ENCODE measurements at regions not wholly inside any gene's neighbourhood (a gene's known extent, or its start where the extent isn't known, plus 50 kb on each side); places are given as distances from the start of the nearest gene placed in this dataset.
"Not testable (repeated sequence)": the region's sequence is repeated elsewhere in the genome, so short reads cannot be mapped to it uniquely, and the experiment has no call there.

GRCh38 chr5:101678481-101679193 is 617.4 kb downstream of the SLCO4C1 start:
- Mint-ChIP-seq H3K4me1 (no peaks in the 10 kb centered on the region), H3K4me3 (no peak overlapping the region), H3K27ac (no peak overlapping the region), H3K27me3 (no peaks in the 10 kb centered on the region), H3K9me3 (no peaks in the 10 kb centered on the region), H3K36me3 (no peaks in the 10 kb centered on the region)

DNA sequence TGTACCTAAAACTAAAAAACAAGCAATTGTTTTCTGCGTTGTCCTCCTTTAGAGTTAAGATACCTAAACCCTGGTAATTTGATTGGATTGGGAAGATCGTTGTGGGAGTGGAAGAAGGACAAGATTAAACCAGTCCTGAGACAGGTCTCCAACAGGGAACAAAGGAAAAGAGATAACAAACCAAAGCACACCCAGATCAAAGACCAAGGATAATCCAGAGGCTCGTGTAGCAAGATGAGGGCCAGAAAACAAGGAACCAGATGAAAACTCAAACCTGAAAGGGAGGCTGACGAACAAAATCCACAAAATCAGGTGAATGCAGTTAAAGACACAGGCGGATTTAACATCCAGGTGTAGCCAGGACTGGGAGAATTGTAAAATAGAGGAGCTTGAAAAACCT is 618.1 kb downstream of the SLCO4C1 start:
- no peaks in the 10 kb centered on the region for H3K36me3 Mint-ChIP-seq
- H3K27ac Mint-ChIP-seq: no peak overlapping the region
- H3K4me1 Mint-ChIP-seq: no peaks in the 10 kb centered on the region
- no peaks in the 10 kb centered on the region for H3K27me3 Mint-ChIP-seq
- no peaks in the 10 kb centered on the region for H3K9me3 Mint-ChIP-seq
- H3K4me3 Mint-ChIP-seq: no peak overlapping the region

DNA sequence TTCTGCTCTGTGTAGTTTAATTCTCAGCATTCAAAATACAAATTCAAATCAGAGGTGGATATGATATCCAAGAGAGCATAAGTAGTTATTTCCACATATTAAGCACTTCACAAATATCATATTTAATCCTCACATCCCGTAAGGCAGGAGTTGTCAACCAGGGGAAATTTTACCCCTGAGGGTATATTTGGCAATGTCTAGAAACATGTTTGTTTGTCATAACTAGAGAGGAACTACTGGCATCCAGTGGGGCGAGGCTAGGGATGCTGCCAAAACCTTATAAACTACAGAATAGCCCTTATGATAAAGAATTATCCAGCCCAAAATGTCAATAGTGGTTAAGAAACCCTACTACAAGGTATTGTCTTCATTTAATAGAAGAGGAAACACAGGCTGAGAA is 619.4 kb downstream of the SLCO4C1 start:
- no peaks in the 10 kb centered on the region for H3K27me3 Mint-ChIP-seq
- H3K4me3 Mint-ChIP-seq: no peak overlapping the region
- H3K36me3 Mint-ChIP-seq: no peaks in the 10 kb centered on the region
- H3K9me3 Mint-ChIP-seq: no peaks in the 10 kb centered on the region
- H3K27ac Mint-ChIP-seq: no peak overlapping the region
- no peaks in the 10 kb centered on the region for H3K4me1 Mint-ChIP-seq

DNA sequence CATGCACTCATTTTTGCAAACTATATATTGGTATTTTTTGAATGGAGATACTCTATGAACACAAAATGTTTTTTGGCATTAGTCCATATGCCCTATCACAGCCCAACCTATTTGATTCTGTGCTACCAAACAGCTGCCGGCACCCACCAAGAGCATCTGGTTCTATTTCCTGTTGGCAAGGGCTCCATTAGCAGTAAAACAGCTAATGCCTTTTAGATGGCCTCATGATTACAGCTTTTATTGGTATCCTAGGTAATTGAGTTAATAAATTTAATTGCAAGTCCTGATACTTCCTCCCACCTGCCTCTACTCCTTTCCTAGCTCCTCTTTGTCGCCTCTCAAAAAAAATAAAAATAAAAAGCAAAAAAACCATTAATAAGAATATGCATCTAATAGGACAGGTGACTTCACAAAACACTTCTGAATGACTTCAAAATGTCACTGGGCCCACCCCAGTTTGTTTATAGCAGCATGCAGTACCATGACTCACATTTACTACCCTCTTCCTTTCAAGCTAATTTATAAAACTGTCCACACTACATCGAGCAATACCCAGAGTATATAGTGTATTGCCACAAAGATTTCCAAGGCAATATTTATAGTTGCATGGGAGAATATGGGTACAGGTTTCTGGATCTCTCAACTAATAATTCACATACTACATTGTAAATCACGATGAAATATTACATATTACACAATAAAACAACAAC is 620.4 kb downstream of the SLCO4C1 start:
- Mint-ChIP-seq H3K36me3 (no peaks in the 10 kb centered on the region), H3K27me3 (no peaks in the 10 kb centered on the region), H3K4me1 (no peaks in the 10 kb centered on the region), H3K4me3 (no peak overlapping the region), H3K9me3 (no peaks in the 10 kb centered on the region), H3K27ac (no peak overlapping the region)

DNA sequence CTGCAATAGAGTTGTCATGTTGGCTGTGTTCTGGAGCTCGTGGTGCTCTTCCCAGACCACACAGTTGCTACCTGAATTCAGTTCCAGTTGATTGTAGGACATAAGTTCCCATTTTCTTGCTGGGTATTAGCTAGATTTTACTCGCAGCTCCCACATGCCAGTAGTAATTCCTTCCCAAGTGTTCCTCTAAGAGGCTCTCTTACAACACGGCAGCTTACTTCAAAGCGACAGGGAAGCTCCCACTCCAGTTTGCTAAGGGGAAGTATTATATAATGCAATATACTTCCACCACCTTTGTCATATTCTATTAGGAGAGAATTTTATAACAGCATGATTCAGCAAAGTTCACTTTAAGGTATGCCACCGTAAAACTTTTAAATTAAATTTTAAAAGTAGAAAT is 623.0 kb downstream of the SLCO4C1 start:
- Mint-ChIP-seq H3K9me3 (no peaks in the 10 kb centered on the region), H3K27me3 (no peaks in the 10 kb centered on the region), H3K36me3 (no peaks in the 10 kb centered on the region), H3K4me3 (no peak overlapping the region), H3K4me1 (no peaks in the 10 kb centered on the region), H3K27ac (no peak overlapping the region)

GRCh38 chr5:101664071-101664791 is 631.9 kb downstream of the SLCO4C1 start:
- no peaks in the 10 kb centered on the region for H3K9me3 Mint-ChIP-seq
- no peaks in the 10 kb centered on the region for H3K4me1 Mint-ChIP-seq
- H3K27ac Mint-ChIP-seq: no peak overlapping the region
- H3K27me3 Mint-ChIP-seq: no peaks in the 10 kb centered on the region
- H3K36me3 Mint-ChIP-seq: no peaks in the 10 kb centered on the region
- H3K4me3 Mint-ChIP-seq: no peak overlapping the region

DNA sequence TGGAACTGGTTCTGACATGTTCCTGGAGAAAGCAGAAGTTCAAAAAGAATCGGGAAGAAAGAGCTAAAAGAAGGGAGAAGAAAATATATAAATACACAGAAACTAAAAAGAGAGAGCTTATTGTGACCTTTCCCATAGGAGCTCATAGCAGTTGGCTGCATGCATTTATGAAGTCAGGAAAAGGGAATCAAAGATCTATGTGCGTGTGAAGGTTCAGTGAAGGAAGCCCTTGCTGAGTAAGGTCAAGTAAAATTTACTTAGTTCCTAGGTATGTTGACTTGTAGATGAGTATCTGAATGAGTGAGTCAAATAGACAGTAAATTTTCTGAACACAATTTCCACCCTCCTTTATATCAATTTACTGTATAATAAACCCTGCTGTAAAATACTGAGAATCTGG is 632.5 kb downstream of the SLCO4C1 start:
- Mint-ChIP-seq H3K27me3 (no peaks in the 10 kb centered on the region), H3K4me1 (no peaks in the 10 kb centered on the region), H3K4me3 (no peak overlapping the region), H3K27ac (no peak overlapping the region), H3K9me3 (no peaks in the 10 kb centered on the region), H3K36me3 (no peaks in the 10 kb centered on the region)

DNA sequence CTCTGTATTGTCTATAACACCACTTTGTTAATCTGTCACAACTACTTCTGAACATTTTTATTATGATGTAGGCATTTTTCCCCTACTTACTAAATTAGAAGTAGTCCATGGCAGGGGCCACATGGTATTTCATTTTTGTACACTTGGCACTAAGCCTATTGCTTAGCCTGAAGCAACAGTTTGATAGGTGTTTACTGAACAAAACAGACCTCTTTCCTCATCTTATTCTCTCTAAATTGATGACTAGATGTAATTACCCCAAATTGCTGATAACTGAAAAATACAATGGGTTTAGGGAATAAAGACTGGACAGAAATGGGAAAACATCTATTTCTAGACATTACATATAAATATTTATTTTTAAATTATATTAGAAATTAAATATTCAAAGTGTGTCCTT is 633.8 kb downstream of the SLCO4C1 start:
- Mint-ChIP-seq H3K4me1 (no peaks in the 10 kb centered on the region), H3K4me3 (no peak overlapping the region), H3K27me3 (no peaks in the 10 kb centered on the region), H3K27ac (no peak overlapping the region), H3K36me3 (no peaks in the 10 kb centered on the region), H3K9me3 (no peaks in the 10 kb centered on the region)

- H3K36me3 Mint-ChIP-seq: no peaks in the 10 kb centered on the region
- H3K9me3 Mint-ChIP-seq: no peaks in the 10 kb centered on the region
- H3K4me3 Mint-ChIP-seq: no peak overlapping the region
Measured at GRCh38 chr5:101658433-101658832, 637.7 kb downstream of the SLCO4C1 start.

GRCh38 chr5:101653996-101654395 is 642.1 kb downstream of the SLCO4C1 start:
- Mint-ChIP-seq H3K9me3 (no peaks in the 10 kb centered on the region), H3K27me3 (no peaks in the 10 kb centered on the region), H3K27ac (no peak overlapping the region)

More at GRCh38 chr5:101658433-101658832, 637.7 kb downstream of the SLCO4C1 start:
- no peak overlapping the region for H3K27ac Mint-ChIP-seq
- no peaks in the 10 kb centered on the region for H3K27me3 Mint-ChIP-seq
- no peaks in the 10 kb centered on the region for H3K4me1 Mint-ChIP-seq

GRCh38 chr5:101647861-101648260 is 648.2 kb downstream of the SLCO4C1 start:
- Mint-ChIP-seq H3K27me3 (no peaks in the 10 kb centered on the region), H3K9me3 (no peaks in the 10 kb centered on the region), H3K4me3 (no peak overlapping the region), H3K36me3 (no peaks in the 10 kb centered on the region), H3K27ac (no peak overlapping the region), H3K4me1 (no peaks in the 10 kb centered on the region)

More at GRCh38 chr5:101653996-101654395, 642.1 kb downstream of the SLCO4C1 start:
- Mint-ChIP-seq H3K36me3 (no peaks in the 10 kb centered on the region), H3K4me1 (no peaks in the 10 kb centered on the region), H3K4me3 (no peak overlapping the region)

DNA sequence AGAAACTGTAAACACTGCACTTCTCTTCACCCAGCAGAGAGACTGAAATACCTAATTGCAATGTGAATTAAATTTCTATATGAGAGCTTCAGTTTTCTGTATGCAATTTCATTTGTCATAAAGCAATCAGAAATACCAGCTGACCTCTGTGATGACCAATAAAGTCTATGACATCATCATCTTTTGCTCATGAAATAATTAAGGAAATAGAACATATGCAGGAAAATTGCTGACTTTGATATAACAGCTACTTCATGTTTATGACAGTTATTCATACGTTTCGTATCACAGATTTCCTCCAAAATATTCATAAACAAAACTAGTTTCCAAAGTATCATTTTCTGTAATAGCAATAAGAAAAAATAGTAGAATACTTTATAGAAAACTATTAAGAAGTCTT is 652.3 kb downstream of the SLCO4C1 start:
- Mint-ChIP-seq H3K27me3 (no peaks in the 10 kb centered on the region), H3K27ac (no peak overlapping the region), H3K4me1 (no peaks in the 10 kb centered on the region), H3K9me3 (no peaks in the 10 kb centered on the region), H3K4me3 (no peak overlapping the region), H3K36me3 (no peaks in the 10 kb centered on the region)

DNA sequence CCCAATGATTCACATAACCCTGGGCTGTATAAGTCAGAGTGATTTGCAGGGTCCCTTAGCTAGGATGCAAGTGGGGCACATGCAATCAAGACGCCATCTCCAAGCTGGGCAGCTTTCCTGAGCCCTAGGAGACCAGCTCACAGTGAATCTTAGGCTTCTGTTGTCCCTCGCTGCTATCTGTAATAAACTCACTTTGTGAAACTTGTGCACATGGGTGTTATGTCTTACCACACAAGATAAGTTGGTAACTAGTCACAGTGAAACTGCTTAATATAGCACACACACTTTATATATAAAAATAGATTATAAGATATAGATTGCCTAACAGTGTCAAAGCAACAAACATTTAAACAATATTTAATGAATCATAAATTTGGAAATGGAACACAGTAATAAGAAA is 658.5 kb downstream of the SLCO4C1 start:
- Mint-ChIP-seq H3K4me1 (no peaks in the 10 kb centered on the region), H3K27ac (no peak overlapping the region)

GRCh38 chr5:101627770-101628169 is 668.3 kb downstream of the SLCO4C1 start:
- H3K9me3 Mint-ChIP-seq, H3K36me3 Mint-ChIP-seq, H3K4me3 Mint-ChIP-seq, H3K4me1 Mint-ChIP-seq, H3K27me3 Mint-ChIP-seq, H3K27ac Mint-ChIP-seq: not testable (repeated sequence)

More for the DNA sequence above, 658.5 kb downstream of the SLCO4C1 start:
- H3K9me3 Mint-ChIP-seq: peaks cover 4% of the 10 kb centered on the region
- H3K27me3 Mint-ChIP-seq: no peaks in the 10 kb centered on the region
- H3K36me3 Mint-ChIP-seq: no peaks in the 10 kb centered on the region
- no peak overlapping the region for H3K4me3 Mint-ChIP-seq

- no peaks in the 10 kb centered on the region for H3K27me3 Mint-ChIP-seq
- no peaks in the 10 kb centered on the region for H3K36me3 Mint-ChIP-seq
- no peaks in the 10 kb centered on the region for H3K4me1 Mint-ChIP-seq
- no peak overlapping the region for H3K4me3 Mint-ChIP-seq
- H3K27ac Mint-ChIP-seq: no peak overlapping the region
- H3K9me3 Mint-ChIP-seq: no peaks in the 10 kb centered on the region
Measured at GRCh38 chr5:101626572-101626971, 669.5 kb downstream of the SLCO4C1 start.

GRCh38 chr5:101611039-101611438 is 685.0 kb downstream of the SLCO4C1 start:
- Mint-ChIP-seq H3K4me3 (no peak overlapping the region), H3K27me3 (no peaks in the 10 kb centered on the region), H3K27ac (no peak overlapping the region), H3K36me3 (no peaks in the 10 kb centered on the region), H3K9me3 (no peaks in the 10 kb centered on the region), H3K4me1 (no peaks in the 10 kb centered on the region)
